A673 (cell line): ENCODE measurements at regions not wholly inside any gene's neighbourhood (a gene's known extent, or its start where the extent isn't known, plus 50 kb on each side); places are given as distances from the start of the nearest gene placed in this dataset.

Source experiments
- BruUV-seq: library from RNA; stranded (reverse); fragments of 400-500 nt; replicated peaks from 2 replicates; lab custom pipeline; 2021; lab: Mats Ljungman, UMichigan
- CTCF ChIA-PET: fragments of 300-600 bp; sonication (Branson Sonifier 250); formaldehyde crosslinking; loops from one replicate; lab custom pipeline; 2022; ENCODE audit warnings: antibody characterized with exemption; lab: Charles Lee
- POLR2A ChIA-PET: fragments of 300-600 bp; sonication (Branson Sonifier 250); formaldehyde crosslinking; loops from one replicate; lab custom pipeline; 2022; ENCODE audit warnings: antibody characterized with exemption; ENCODE audit not compliant: low non-redundant PET; lab: Charles Lee
- DNase-seq: peaks from one replicate; pipeline ENCODE4 v3.0.0-alpha.2; 2015; ENCODE audit warnings: low spot score
- H3K27ac ChIP-seq: fragments of 200-600 bp; sonication (generic); 2 replicates; pipeline ENCODE4 v1.5.1; 2016; ENCODE audit warnings: mixed run types, low read depth, mild to moderate bottlenecking, mixed read lengths, antibody characterized with exemption, low read length; ENCODE audit not compliant: poor library complexity, severe bottlenecking
- H3K27me3 ChIP-seq: fragments of 200-600 bp; sonication (generic); replicated peaks from 2 replicates; pipeline ENCODE4 v1.6.1; 2017; ENCODE audit warnings: mixed run types, low read depth, mild to moderate bottlenecking, mixed read lengths, antibody characterized with exemption, low read length; ENCODE audit not compliant: insufficient read depth, poor library complexity
- H3K36me3 ChIP-seq: fragments of 200-600 bp; sonication (generic); 2 replicates; pipeline ENCODE4 v1.6.1; 2016; ENCODE audit warnings: mixed run types, mild to moderate bottlenecking, mixed read lengths, antibody characterized with exemption, low read length; ENCODE audit not compliant: insufficient read depth, poor library complexity, severe bottlenecking
- H3K4me1 ChIP-seq: fragments of 200-600 bp; sonication (generic); 2 replicates; pipeline ENCODE4 v1.6.1; 2017; ENCODE audit warnings: mixed run types, mild to moderate bottlenecking, mixed read lengths, antibody characterized with exemption, low read length; ENCODE audit not compliant: insufficient read depth, poor library complexity, severe bottlenecking
- H3K4me3 ChIP-seq: fragments of 200-600 bp; sonication (generic); 2 replicates; pipeline ENCODE4 v1.5.1; 2016; ENCODE audit warnings: low read depth, mixed run types, mild to moderate bottlenecking, mixed read lengths, low read length; ENCODE audit not compliant: poor library complexity, severe bottlenecking
- H3K9me3 ChIP-seq: fragments of 200-600 bp; sonication (generic); 2 replicates; pipeline ENCODE4 v1.6.1; 2016; ENCODE audit warnings: mixed run types, low read depth, mild to moderate bottlenecking, mixed read lengths, antibody characterized with exemption, low read length; ENCODE audit not compliant: poor library complexity, severe bottlenecking
- EZH2 ChIP-seq: fragments of 200-600 bp; sonication (generic); IDR thresholded peaks from 2 replicates; pipeline ENCODE4 v1.6.1; 2017; ENCODE audit warnings: borderline replicate concordance, low read depth, mild to moderate bottlenecking, mixed read lengths, antibody characterized with exemption, low read length; ENCODE audit not compliant: poor library complexity, severe bottlenecking
- intact Hi-C: fragments of 100-400 bp; cut with micrococcal nuclease; formaldehyde crosslinking; loops from one replicate; pipeline ENCODE4 v1.10.0; 2022; ENCODE audit not compliant: unreplicated experiment
- TF ChIP-seq, protein P1 (sequence below): fragments of 300-800, 200-600 bp; sonication (generic); conservative IDR thresholded peaks from 2 replicates; pipeline ENCODE4 v1.5.1; 2017; ENCODE audit warnings: low read depth, mild to moderate bottlenecking, antibody characterized with exemption, low read length, moderate library complexity, mixed read lengths

DNA sequence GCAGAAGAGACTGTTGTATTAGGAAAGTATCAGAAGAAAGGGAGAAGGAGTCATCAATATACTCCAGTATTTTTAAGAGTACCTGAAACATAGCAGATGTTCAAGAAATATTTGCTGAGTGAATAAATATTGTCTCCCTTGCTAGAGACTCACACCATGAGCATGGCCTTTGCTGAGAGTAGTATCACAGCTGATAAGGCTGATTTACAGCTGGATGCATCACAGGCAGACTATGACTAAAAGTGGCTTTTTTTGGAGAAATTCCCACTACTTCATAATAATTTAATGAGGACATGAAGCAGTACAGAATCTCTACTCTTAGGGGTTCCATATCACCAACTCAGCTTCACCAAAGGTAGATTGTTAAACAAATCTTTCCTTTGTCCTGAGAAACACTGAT, 373.3 kb downstream of the RBM43 start:
- Histone ChIP-seq H3K27me3 (no peaks in the 10 kb centered on the region), H3K27ac (no peak overlapping the region), H3K4me1 (peaks cover 3% of the 10 kb centered on the region), H3K9me3 (no peaks in the 10 kb centered on the region), H3K36me3 (no peaks in the 10 kb centered on the region), H3K4me3 (no peak overlapping the region)
- no peak for DNase-seq
- TF ChIP-seq EZH2: no peak
- TF ChIP-seq, protein P1, sequence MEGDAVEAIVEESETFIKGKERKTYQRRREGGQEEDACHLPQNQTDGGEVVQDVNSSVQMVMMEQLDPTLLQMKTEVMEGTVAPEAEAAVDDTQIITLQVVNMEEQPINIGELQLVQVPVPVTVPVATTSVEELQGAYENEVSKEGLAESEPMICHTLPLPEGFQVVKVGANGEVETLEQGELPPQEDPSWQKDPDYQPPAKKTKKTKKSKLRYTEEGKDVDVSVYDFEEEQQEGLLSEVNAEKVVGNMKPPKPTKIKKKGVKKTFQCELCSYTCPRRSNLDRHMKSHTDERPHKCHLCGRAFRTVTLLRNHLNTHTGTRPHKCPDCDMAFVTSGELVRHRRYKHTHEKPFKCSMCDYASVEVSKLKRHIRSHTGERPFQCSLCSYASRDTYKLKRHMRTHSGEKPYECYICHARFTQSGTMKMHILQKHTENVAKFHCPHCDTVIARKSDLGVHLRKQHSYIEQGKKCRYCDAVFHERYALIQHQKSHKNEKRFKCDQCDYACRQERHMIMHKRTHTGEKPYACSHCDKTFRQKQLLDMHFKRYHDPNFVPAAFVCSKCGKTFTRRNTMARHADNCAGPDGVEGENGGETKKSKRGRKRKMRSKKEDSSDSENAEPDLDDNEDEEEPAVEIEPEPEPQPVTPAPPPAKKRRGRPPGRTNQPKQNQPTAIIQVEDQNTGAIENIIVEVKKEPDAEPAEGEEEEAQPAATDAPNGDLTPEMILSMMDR: no peak
- intact Hi-C loops: no loop called here
- POLR2A ChIA-PET: no interaction called here
- BruUV-seq: no TSS peak
- CTCF ChIA-PET: no interaction called here

- intact Hi-C loops: no loop called here
- H3K27ac ChIP-seq: no peak overlapping the region
- no peak for DNase-seq
- no peaks in the 10 kb centered on the region for H3K36me3 ChIP-seq
- CTCF ChIA-PET: no interaction called here
- TF ChIP-seq EZH2: no peak
- no peaks in the 10 kb centered on the region for H3K27me3 ChIP-seq
- no peak overlapping the region for H3K4me3 ChIP-seq
- H3K9me3 ChIP-seq: no peaks in the 10 kb centered on the region
- H3K4me1 ChIP-seq: peaks cover 3% of the 10 kb centered on the region
- BruUV-seq: no TSS peak
- POLR2A ChIA-PET: no interaction called here
Observed at GRCh38 chr2:150887926-150888325, 373.7 kb downstream of the RBM43 start.

DNA sequence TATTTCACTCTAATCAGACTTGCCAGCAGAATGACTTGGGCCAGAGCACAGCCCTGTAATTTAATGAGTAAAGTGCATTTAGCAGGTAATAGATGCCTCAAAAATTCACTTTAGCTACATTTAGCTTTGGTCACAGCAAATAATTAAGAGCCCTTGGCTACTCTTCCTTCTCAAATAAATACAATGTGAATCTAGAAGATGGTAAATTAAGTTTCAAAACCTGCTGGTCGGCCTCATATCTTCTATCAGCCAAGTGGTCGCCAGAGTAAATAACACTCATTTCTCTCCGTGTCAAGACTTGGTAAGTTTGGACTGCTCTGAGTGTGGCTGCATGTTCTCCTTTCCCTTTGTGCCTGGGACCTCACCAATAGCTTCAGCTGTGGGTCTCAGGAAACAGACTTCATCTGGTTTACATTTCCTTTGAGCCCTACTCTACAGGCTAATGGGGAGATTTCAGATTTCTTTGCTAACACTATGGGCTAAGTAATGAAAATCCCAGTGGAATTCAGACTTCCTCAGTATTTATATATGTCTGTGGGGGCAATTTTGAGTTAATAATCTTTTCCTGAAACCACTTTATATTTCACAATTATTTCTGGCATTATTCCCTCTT, 375.8 kb downstream of the RBM43 start:
- Histone ChIP-seq H3K9me3 (no peaks in the 10 kb centered on the region), H3K4me3 (no peak overlapping the region), H3K27me3 (no peaks in the 10 kb centered on the region), H3K27ac (no peak overlapping the region), H3K36me3 (no peaks in the 10 kb centered on the region), H3K4me1 (peaks cover 3% of the 10 kb centered on the region)
- BruUV-seq: no TSS peak
- TF ChIP-seq, protein P1: no peak
- TF ChIP-seq EZH2: no peak
- POLR2A ChIA-PET: no interaction called here
- intact Hi-C loops: no loop called here
- peak; percentile 57 for DNase-seq
- CTCF ChIA-PET: no interaction called here

DNA sequence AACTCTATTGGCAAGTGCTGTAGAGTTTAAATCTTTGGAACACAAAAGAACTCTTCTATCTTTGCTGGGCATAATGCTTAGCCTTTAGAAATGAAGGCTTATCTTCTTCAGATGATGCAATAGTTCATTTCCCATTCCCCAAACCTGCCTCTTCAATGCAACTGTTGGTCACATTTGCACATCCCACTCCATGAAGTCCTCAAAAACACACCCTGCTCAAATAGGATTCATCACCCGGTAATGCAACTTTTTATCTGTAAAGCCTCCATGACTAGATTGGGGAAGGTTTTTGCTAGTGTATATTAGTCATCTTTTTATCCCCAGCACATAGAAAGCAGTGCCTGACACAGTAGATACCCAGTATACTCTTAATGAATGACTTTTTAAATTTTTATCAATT, 376.4 kb downstream of the RBM43 start:
- H3K4me3 ChIP-seq: no peak overlapping the region
- DNase-seq: no peak
- CTCF ChIA-PET: no interaction called here
- TF ChIP-seq, protein P1: no peak
- TF ChIP-seq EZH2: no peak
- POLR2A ChIA-PET: no interaction called here
- intact Hi-C loops: no loop called here
- BruUV-seq: no TSS peak
- H3K36me3 ChIP-seq: no peaks in the 10 kb centered on the region
- no peaks in the 10 kb centered on the region for H3K27me3 ChIP-seq
- H3K9me3 ChIP-seq: no peaks in the 10 kb centered on the region
- peaks cover 3% of the 10 kb centered on the region for H3K4me1 ChIP-seq
- no peak overlapping the region for H3K27ac ChIP-seq
